A549 (cell line): ENCODE measurements at regions not wholly inside any gene's neighbourhood (a gene's known extent, or its start where the extent isn't known, plus 50 kb on each side); places are given as distances from the start of the nearest gene placed in this dataset.

Experiments used
- ATAC-seq, 2 experiments: fragments of 200-7000 bp in 1 of 2; fragments of >200 bp in 1 of 2; cut with Nextera tagmentation in 1 of 2; cut with Tn5 transposase in 1 of 2; 3 replicates each; pipeline versions ENCODE4 v1.8.0 to v1.9.1; 2018 to 2020; ENCODE audit warnings: mild to moderate bottlenecking in 1 of 2, moderate library complexity in 1 of 2
- CTCF ChIA-PET: fragments of 300-600 bp; sonication (Branson Sonifier 250); formaldehyde crosslinking; extraction: SDS; loops from one replicate; lab custom pipeline; 2021; ENCODE audit warnings: antibody characterized with exemption, inconsistent platforms; lab: Yijun Ruan, JAX
- POLR2A ChIA-PET: fragments of 350-600 bp; formaldehyde crosslinking; extraction: SDS; loops from one replicate; lab custom pipeline; 2021; ENCODE audit warnings: antibody characterized with exemption, inconsistent platforms; lab: Yijun Ruan, JAX
- DNase-seq, 2 experiments: peaks; one replicate each; pipeline versions ENCODE4 v3.0.0 to v3.0.0-alpha.2; 2011 to 2016; ENCODE audit warnings: low read depth in 1 of 2, low spot score in 1 of 2
- FAIRE-seq: peaks from 2 replicates; lab custom pipeline; 2011; peaks lifted over from hg19 to GRCh38; lab: Jason Lieb, UNC
- H3K27ac ChIP-seq, 2 experiments: fragments of >200 bp; sonication (Bioruptor Twin); formaldehyde crosslinking; 3 replicates each; pipeline ENCODE4 v1.5.1; 2016 to 2017
- H3K4me1 ChIP-seq: fragments of >200 bp; sonication (Bioruptor Twin); formaldehyde crosslinking; 3 replicates; pipeline ENCODE4 v1.6.1; 2016
- H3K4me2 ChIP-seq: fragments of >200 bp; sonication (Bioruptor Twin); formaldehyde crosslinking; 3 replicates; pipeline ENCODE4 v1.6.1; 2016
- H3K4me3 ChIP-seq: fragments of >200 bp; sonication (Bioruptor Twin); formaldehyde crosslinking; 3 replicates; pipeline ENCODE4 v1.5.1; 2016
- H3K9me3 ChIP-seq: fragments of >200 bp; sonication (Bioruptor Twin); formaldehyde crosslinking; 3 replicates; pipeline ENCODE4 v1.6.1; 2016
- BCL3 ChIP-seq: fragments of >200 bp; sonication (Bioruptor Twin); formaldehyde crosslinking; IDR thresholded peaks from 3 replicates; pipeline ENCODE4 v1.6.1; 2016
- CBX2 ChIP-seq: fragments of 200-600 bp; sonication (generic); IDR thresholded peaks from 2 replicates; pipeline ENCODE4 v1.6.1; 2016; ENCODE audit warnings: low read depth, mild to moderate bottlenecking, borderline replicate concordance
- CTCF ChIP-seq: fragments of >200 bp; sonication (Bioruptor Twin); formaldehyde crosslinking; IDR thresholded peaks from 3 replicates; pipeline ENCODE4 v1.5.1; 2016
- E2F6 ChIP-seq: IDR thresholded peaks from 2 replicates; pipeline ENCODE4 v1.6.1; 2012; ENCODE audit warnings: low read depth, borderline replicate concordance
- ESRRA ChIP-seq: fragments of 150-350 bp; IDR thresholded peaks from 2 replicates; pipeline ENCODE4 v1.6.1; 2014; ENCODE audit warnings: mild to moderate bottlenecking, low read length, borderline replicate concordance
- FOSL2 ChIP-seq, 2 experiments: fragments of 450-650 bp in 1 of 2; fragments of >200 bp in 1 of 2; sonication (Bioruptor Twin) in 1 of 2; formaldehyde crosslinking; IDR thresholded peaks; 2 replicates each; pipeline versions ENCODE4 v1.5.0 to v1.6.1; 2016 to 2020; ENCODE audit warnings: mild to moderate bottlenecking in 1 of 2, moderate library complexity in 1 of 2
- FOXS1 ChIP-seq: fragments of 250-450 bp; sonication (Bioruptor Pico); IDR thresholded peaks from 2 replicates; pipeline ENCODE4 v1.5.0; 2020; ENCODE audit warnings: mild to moderate bottlenecking, moderate library complexity
- HDAC2 ChIP-seq: fragments of 200-600 bp; sonication (generic); IDR thresholded peaks from 2 replicates; pipeline ENCODE4 v1.6.1; 2016
- HMGXB4 ChIP-seq: fragments of 250-450 bp; sonication (Bioruptor Pico); IDR thresholded peaks from 2 replicates; pipeline ENCODE4 v1.5.0; 2021; ENCODE audit warnings: mild to moderate bottlenecking, moderate library complexity, borderline replicate concordance
- HOXA7 ChIP-seq: fragments of 250-450 bp; sonication (Bioruptor Pico); IDR thresholded peaks from 2 replicates; pipeline ENCODE4 v1.5.0; 2020; ENCODE audit warnings: mild to moderate bottlenecking, moderate library complexity
- JUNB ChIP-seq: fragments of >200 bp; sonication (Bioruptor Twin); formaldehyde crosslinking; IDR thresholded peaks from 2 replicates; pipeline ENCODE4 v1.6.1; 2016
- MAFK ChIP-seq: fragments of 450-650 bp; IDR thresholded peaks from 2 replicates; pipeline ENCODE4 v1.6.1; 2014; ENCODE audit not compliant: partially characterized antibody
- NFE2L2 ChIP-seq: fragments of 150-350 bp; conservative IDR thresholded peaks from 2 replicates; pipeline ENCODE4 v1.6.1; 2014; ENCODE audit warnings: low read length
- PHF8 ChIP-seq: fragments of 200-600 bp; sonication (generic); IDR thresholded peaks from 2 replicates; pipeline ENCODE4 v1.6.1; 2016; ENCODE audit warnings: low read depth, mild to moderate bottlenecking, antibody characterized with exemption, moderate library complexity, borderline replicate concordance
- REST ChIP-seq: fragments of 200-600 bp; sonication (generic); IDR thresholded peaks from 2 replicates; pipeline ENCODE4 v1.6.1; 2016; ENCODE audit warnings: antibody characterized with exemption, mild to moderate bottlenecking, moderate library complexity
- RFX5 ChIP-seq: fragments of 450-650 bp; IDR thresholded peaks from 2 replicates; pipeline ENCODE4 v1.7.1; 2014; ENCODE audit warnings: antibody characterized with exemption, mild to moderate bottlenecking, moderate library complexity
- RNF2 ChIP-seq: fragments of 200-600 bp; sonication (generic); IDR thresholded peaks from 2 replicates; pipeline ENCODE4 v1.6.1; 2016; ENCODE audit warnings: low read depth, mild to moderate bottlenecking, antibody characterized with exemption, moderate library complexity, borderline replicate concordance
- SMC3 ChIP-seq: fragments of >200 bp; sonication (Bioruptor Twin); formaldehyde crosslinking; IDR thresholded peaks from 3 replicates; pipeline ENCODE4 v1.6.1; 2018; ENCODE audit warnings: inconsistent platforms
- SREBF2 ChIP-seq: fragments of 450-650 bp; IDR thresholded peaks from 2 replicates; pipeline ENCODE4 v1.6.1; 2014; ENCODE audit warnings: mild to moderate bottlenecking, moderate library complexity
- TFCP2L1 ChIP-seq: fragments of 250-450 bp; sonication (Bioruptor Pico); IDR thresholded peaks from 2 replicates; pipeline ENCODE4 v1.5.0; 2021; ENCODE audit warnings: mild to moderate bottlenecking
- USF2 ChIP-seq: fragments of 450-650 bp; IDR thresholded peaks from 2 replicates; pipeline ENCODE4 v1.6.1; 2014; ENCODE audit warnings: antibody characterized with exemption
- ZC3H11A ChIP-seq: fragments of 450-650 bp; IDR thresholded peaks from 2 replicates; pipeline ENCODE4 v1.6.1; 2014; ENCODE audit warnings: antibody characterized with exemption, mild to moderate bottlenecking
- ZNF302 ChIP-seq: fragments of 250-450 bp; sonication (Bioruptor Pico); IDR thresholded peaks from 2 replicates; pipeline ENCODE4 v1.9.0; 2021; ENCODE audit warnings: inconsistent platforms, mild to moderate bottlenecking, moderate library complexity
- ZSCAN20 ChIP-seq: fragments of 250-450 bp; sonication (Bioruptor Pico); IDR thresholded peaks from 2 replicates; pipeline ENCODE4 v1.8.0; 2022; ENCODE audit warnings: mild to moderate bottlenecking, moderate library complexity
- WGBS: methylation state at CpG from one replicate; pipeline ENCODE4 v1.1.6; 2017; ENCODE audit errors: missing lambda C conversion rate; 5-methylcytosine and 5-hydroxymethylcytosine counted together

GRCh38 chr12:25793196-25793595 is 165.3 kb upstream of the RASSF8 start:
- Histone ChIP-seq H3K4me1 (no peaks in the 10 kb centered on the region), H3K4me3 (no peak overlapping the region), H3K27ac (no peak overlapping the region), H3K9me3 (no peaks in the 10 kb centered on the region), H3K4me2 (no peak overlapping the region)
- POLR2A ChIA-PET = no interaction called here
- WGBS = 68% methylated on average over 3 of the region's 3 CpGs
- CTCF ChIA-PET = no interaction called here
- DNase-seq = no peak
- no peak for TF ChIP-seq USF2
- no peak for TF ChIP-seq HDAC2
- TF ChIP-seq CTCF = no peak
- TF ChIP-seq FOXS1 (CRISPR knock-in tag) = no peak
- no peak for TF ChIP-seq FOSL2 (IDR thresholded peaks at IDR 0.05)
- no peak for TF ChIP-seq FOSL2 (CRISPR knock-in tag; IDR thresholded peaks at IDR 0.05)
- no peak for TF ChIP-seq TFCP2L1 (CRISPR knock-in tag)
- TF ChIP-seq SMC3 = no peak
- no peak for TF ChIP-seq MAFK
- no peak for TF ChIP-seq JUNB
- no peak for FAIRE-seq
- no peak for ATAC-seq

GRCh38 chr12:25794571-25794970 is 163.9 kb upstream of the RASSF8 start:
- WGBS = 36% methylated on average over 3 of the region's 3 CpGs
- no peak for TF ChIP-seq CBX2
- TF ChIP-seq ZC3H11A = no peak
- no peak for TF ChIP-seq PHF8
- no peak for TF ChIP-seq ZNF302 (CRISPR knock-in tag)
- TF ChIP-seq RNF2 = no peak
- no peak for TF ChIP-seq SREBF2
- no peak for TF ChIP-seq HOXA7
- TF ChIP-seq NFE2L2 = no peak
- no peak for TF ChIP-seq ESRRA
- no peak for TF ChIP-seq E2F6
- TF ChIP-seq BCL3 = no peak
- TF ChIP-seq CTCF = no peak
- TF ChIP-seq REST = no peak
- no peak for TF ChIP-seq HMGXB4 (CRISPR knock-in tag)
- TF ChIP-seq RFX5 = no peak
- no peak for TF ChIP-seq ZSCAN20
- Histone ChIP-seq H3K27ac (no peak overlapping the region), H3K4me1 (no peaks in the 10 kb centered on the region), H3K9me3 (no peaks in the 10 kb centered on the region), H3K4me2 (no peak overlapping the region), H3K4me3 (no peak overlapping the region)
- FAIRE-seq (no peak), DNase-seq (no peak), ATAC-seq (no peak)
- CTCF ChIA-PET = no interaction called here
- POLR2A ChIA-PET = no interaction called here
